ENCODE measurements at regions not wholly inside any gene's neighbourhood (a gene's known extent, or its start where the extent isn't known, plus 50 kb on each side); places are given as distances from the start of the nearest gene placed in this dataset.

GRCh38 chr10:132129431-132129830, 57.3 kb upstream of the DPYSL4 start:
- no peak overlapping the region for H2AFZ ChIP-seq (ENCODE audit: low read depth, low read length)
- ChIA-PET POLR2A (no interaction called here), CTCF (no interaction called here)
- H3K4me1 ChIP-seq (ENCODE audit: control insufficient read depth, extremely low read depth, insufficient read depth, low read length), result no peaks in the 10 kb centered on the region
- no peaks in the 10 kb centered on the region for H3K36me3 ChIP-seq (ENCODE audit: control insufficient read depth in 2 of 2, extremely low read depth in 1 of 2, insufficient read depth in 2 of 2, low read length in 2 of 2)
- DNase-seq (ENCODE audit: low read depth, low spot score) (no peak), FAIRE-seq (no peak)
- no TSS peak for BruUV-seq (replicated peaks)
- no peaks in the 10 kb centered on the region for H3K79me2 ChIP-seq (ENCODE audit: control insufficient read depth, insufficient read depth, low read length)
- no peak overlapping the region for H3K4me3 ChIP-seq (replicated peaks in 1 of 3; ENCODE audit: insufficient read depth in 1 of 3, low read depth in 1 of 3, low read length in 3 of 3)
- intact Hi-C loops (cut with micrococcal nuclease) (no loop called here), dilution Hi-C loops (cut with MboI; ENCODE audit: extremely low pct_ligation_motif_present, low sequenced_read_pairs) (no loop called here)
- no peaks in the 10 kb centered on the region for H3K9me1 ChIP-seq (replicated peaks; ENCODE audit: control insufficient read depth, extremely low read depth, insufficient read depth, low read length)
- H3K9ac ChIP-seq (replicated peaks; ENCODE audit: extremely low read depth, insufficient read depth, low read length), result no peak overlapping the region
- no peak overlapping the region for H3K27ac ChIP-seq (ENCODE audit: insufficient read depth, low read depth, low read length)
- no peak for TF ChIP-seq EZH2 (IDR thresholded peaks at IDR 0.05; ENCODE audit: borderline replicate concordance, low read depth, low read length, severe bottlenecking)
- TF ChIP-seq CTCF (IDR thresholded peaks at IDR 0.05; ENCODE audit: extremely low read depth in 1 of 2, insufficient read depth in 1 of 2, low read depth in 1 of 2, low read length in 2 of 2), result no peak
- TF ChIP-seq GATA2 (IDR thresholded peaks at IDR 0.05; ENCODE audit: insufficient read depth, insufficient read length, low read depth, low read length), result no peak
- TF ChIP-seq MAX (IDR thresholded peaks at IDR 0.05; ENCODE audit: insufficient read depth, insufficient read length), result no peak
- no peak for TF ChIP-seq FOS (IDR thresholded peaks at IDR 0.05; ENCODE audit: borderline replicate concordance, insufficient read depth, low read length)
- no peak for TF ChIP-seq JUN (IDR thresholded peaks at IDR 0.05; ENCODE audit: borderline replicate concordance, insufficient read depth, insufficient read length, low read depth)
- no peak for TF ChIP-seq POLR2AphosphoS5 (IDR thresholded peaks at IDR 0.05; ENCODE audit: insufficient read depth, low read depth, low read length)
- no peak for TF ChIP-seq POLR2A (IDR thresholded peaks at IDR 0.05; ENCODE audit: low read depth, low read length)
- no peak for TF ChIP-seq MYC (IDR thresholded peaks at IDR 0.05; ENCODE audit: low read depth, low read length)
- no peak overlapping the region for H3K4me2 ChIP-seq (ENCODE audit: insufficient read depth, low read length)
- H3K9me3 ChIP-seq (replicated peaks; ENCODE audit: control insufficient read depth, insufficient read depth, low read length), result no peaks in the 10 kb centered on the region
- no peaks in the 10 kb centered on the region for H3K27me3 ChIP-seq (ENCODE audit: control insufficient read depth in 2 of 2, insufficient read depth in 2 of 2, low read length in 2 of 2)
- no peaks in the 10 kb centered on the region for H4K20me1 ChIP-seq (replicated peaks; ENCODE audit: control insufficient read depth, extremely low read depth, insufficient read depth, low read length)

Data from endothelial cell of umbilical vein (primary cell).